ENCODE measurements at regions not wholly inside any gene's neighbourhood (a gene's known extent, or its start where the extent isn't known, plus 50 kb on each side); places are given as distances from the start of the nearest gene placed in this dataset.
A peak's percentile ranks its signal among the peaks of the same experiment; 100 is the strongest.

DNA sequence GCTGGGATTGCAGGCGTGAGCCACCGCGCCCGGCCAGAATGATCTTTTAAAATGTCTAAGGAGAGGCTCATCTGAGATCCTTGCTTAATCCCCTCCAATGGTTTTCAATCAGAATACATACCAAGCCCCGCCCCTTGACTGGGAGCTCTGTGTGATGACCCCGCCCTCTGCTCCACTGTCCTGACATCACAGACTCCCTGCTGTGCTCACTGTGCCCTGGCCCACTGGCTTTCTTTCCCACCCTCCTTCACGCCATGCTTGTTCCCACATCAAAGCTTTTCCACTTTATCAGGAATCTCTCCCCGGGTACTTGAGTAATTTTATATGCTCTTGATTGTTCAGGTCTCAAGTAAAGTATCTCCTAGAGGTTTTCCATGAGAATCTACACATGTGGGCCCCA, 762.3 kb upstream of the ID2 start:
- Histone ChIP-seq H3K36me3 (ENCODE audit: control insufficient read depth, insufficient read depth, low read length) (no peaks in the 10 kb centered on the region), H3K4me1 (replicated peaks in 1 of 2; ENCODE audit: control insufficient read depth in 2 of 2, insufficient read depth in 2 of 2, low read length in 2 of 2) (no peaks in the 10 kb centered on the region), H3K4me2 (ENCODE audit: insufficient read depth, low read length) (no peak overlapping the region), H2AFZ (ENCODE audit: low read depth, low read length) (no peak overlapping the region), H3K9me1 (ENCODE audit: control insufficient read depth, insufficient read depth, low read length) (no peaks in the 10 kb centered on the region), H3K27me3 (ENCODE audit: control insufficient read depth in 2 of 2, insufficient read depth in 2 of 2, low read length in 2 of 2) (peaks cover 4 to 5% of the 10 kb centered on the region in 2 experiments; a peak in 3 of 5 replicates), H4K20me1 (replicated peaks; ENCODE audit: control insufficient read depth, insufficient read depth, low read length) (no peaks in the 10 kb centered on the region), H3K27ac (ENCODE audit: extremely low read depth, low read depth, low read length) (no peak overlapping the region), H3K79me2 (ENCODE audit: control insufficient read depth, insufficient read depth, low read length) (no peaks in the 10 kb centered on the region), H3K9me3 (replicated peaks; ENCODE audit: control insufficient read depth, insufficient read depth, low read depth, low read length) (no peaks in the 10 kb centered on the region), H3K4me3 (no peak overlapping the region), H3K9ac (ENCODE audit: insufficient read depth in 1 of 2, low read depth in 2 of 2, low read length in 2 of 2) (no peak overlapping the region)
- DNase-seq (ENCODE audit: extremely low read depth in 1 of 4, low spot score in 3 of 4), result peak; percentile 20 to 27 (median 24)
- no peak for TF ChIP-seq HNRNPLL (IDR thresholded peaks at IDR 0.05; ENCODE audit: low read depth, low read length, poor library complexity, severe bottlenecking)
- TF ChIP-seq, protein P1, sequence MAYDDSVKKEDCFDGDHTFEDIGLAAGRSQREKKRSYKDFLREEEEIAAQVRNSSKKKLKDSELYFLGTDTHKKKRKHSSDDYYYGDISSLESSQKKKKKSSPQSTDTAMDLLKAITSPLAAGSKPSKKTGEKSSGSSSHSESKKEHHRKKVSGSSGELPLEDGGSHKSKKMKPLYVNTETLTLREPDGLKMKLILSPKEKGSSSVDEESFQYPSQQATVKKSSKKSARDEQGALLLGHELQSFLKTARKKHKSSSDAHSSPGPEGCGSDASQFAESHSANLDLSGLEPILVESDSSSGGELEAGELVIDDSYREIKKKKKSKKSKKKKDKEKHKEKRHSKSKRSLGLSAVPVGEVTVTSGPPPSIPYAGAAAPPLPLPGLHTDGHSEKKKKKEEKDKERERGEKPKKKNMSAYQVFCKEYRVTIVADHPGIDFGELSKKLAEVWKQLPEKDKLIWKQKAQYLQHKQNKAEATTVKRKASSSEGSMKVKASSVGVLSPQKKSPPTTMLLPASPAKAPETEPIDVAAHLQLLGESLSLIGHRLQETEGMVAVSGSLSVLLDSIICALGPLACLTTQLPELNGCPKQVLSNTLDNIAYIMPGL (CRISPR knock-in tag; IDR thresholded peaks at IDR 0.05), result no peak
- TF ChIP-seq, protein P2, sequence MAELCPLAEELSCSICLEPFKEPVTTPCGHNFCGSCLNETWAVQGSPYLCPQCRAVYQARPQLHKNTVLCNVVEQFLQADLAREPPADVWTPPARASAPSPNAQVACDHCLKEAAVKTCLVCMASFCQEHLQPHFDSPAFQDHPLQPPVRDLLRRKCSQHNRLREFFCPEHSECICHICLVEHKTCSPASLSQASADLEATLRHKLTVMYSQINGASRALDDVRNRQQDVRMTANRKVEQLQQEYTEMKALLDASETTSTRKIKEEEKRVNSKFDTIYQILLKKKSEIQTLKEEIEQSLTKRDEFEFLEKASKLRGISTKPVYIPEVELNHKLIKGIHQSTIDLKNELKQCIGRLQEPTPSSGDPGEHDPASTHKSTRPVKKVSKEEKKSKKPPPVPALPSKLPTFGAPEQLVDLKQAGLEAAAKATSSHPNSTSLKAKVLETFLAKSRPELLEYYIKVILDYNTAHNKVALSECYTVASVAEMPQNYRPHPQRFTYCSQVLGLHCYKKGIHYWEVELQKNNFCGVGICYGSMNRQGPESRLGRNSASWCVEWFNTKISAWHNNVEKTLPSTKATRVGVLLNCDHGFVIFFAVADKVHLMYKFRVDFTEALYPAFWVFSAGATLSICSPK (IDR thresholded peaks at IDR 0.05; ENCODE audit: borderline replicate concordance), result no peak
- no peak for TF ChIP-seq CBX1 (IDR thresholded peaks at IDR 0.05; ENCODE audit: low read depth)
- peak; percentile 70 for ATAC-seq
- no peak for FAIRE-seq
- CTCF ChIA-PET (ENCODE audit: low intra/inter-chr PET ratio), result no interaction called here
- intact Hi-C loops (cut with micrococcal nuclease) (no loop called here), in situ Hi-C loops (cut with MboI) (no loop called here)
- no TSS peak for BruUV-seq (replicated peaks)
- POLR2A ChIA-PET, result no interaction called here
- 1% methylated on average over 7 of the region's 8 CpGs for WGBS (ENCODE audit: insufficient coverage, low coverage, missing lambda C conversion rate)

Data from K562 (cell line).